ENCODE measurements at regions not wholly inside any gene's neighbourhood (a gene's known extent, or its start where the extent isn't known, plus 50 kb on each side); places are given as distances from the start of the nearest gene placed in this dataset.

DNA sequence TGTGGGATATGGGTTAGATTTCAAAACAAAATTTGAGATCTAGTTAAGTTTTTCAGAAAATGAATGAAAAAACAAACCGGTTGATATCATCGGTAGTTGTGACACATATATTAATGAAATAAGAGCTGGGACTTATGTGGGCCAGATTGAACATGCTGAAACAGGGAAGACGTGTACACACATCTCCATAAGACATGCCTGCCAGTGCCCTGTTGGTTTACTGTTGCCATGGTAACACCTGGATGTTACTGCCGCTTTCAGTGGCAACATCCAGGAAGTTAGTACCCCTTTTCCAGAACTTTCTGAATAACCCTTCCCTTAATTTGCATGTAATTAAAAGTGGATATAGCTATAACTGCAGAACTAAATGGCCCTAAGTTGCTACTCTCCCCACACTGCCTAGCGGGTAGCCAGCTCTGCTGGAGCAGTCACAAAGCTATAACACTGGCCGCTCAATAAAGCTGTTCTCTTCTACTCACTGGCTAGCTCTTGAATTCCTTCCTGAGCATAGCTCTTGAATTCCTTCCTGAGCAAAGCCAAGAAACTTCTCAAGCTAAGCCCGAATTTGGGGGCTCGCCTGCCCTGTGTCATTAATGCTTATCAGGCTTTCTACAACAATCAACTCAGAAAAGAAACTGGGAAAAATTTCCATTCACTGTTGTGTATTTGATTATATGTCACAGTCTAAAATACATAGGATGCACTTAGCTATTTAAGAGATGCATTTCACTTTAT is 776.3 kb upstream of the CDH7 start:
- TF ChIP-seq, protein P1, sequence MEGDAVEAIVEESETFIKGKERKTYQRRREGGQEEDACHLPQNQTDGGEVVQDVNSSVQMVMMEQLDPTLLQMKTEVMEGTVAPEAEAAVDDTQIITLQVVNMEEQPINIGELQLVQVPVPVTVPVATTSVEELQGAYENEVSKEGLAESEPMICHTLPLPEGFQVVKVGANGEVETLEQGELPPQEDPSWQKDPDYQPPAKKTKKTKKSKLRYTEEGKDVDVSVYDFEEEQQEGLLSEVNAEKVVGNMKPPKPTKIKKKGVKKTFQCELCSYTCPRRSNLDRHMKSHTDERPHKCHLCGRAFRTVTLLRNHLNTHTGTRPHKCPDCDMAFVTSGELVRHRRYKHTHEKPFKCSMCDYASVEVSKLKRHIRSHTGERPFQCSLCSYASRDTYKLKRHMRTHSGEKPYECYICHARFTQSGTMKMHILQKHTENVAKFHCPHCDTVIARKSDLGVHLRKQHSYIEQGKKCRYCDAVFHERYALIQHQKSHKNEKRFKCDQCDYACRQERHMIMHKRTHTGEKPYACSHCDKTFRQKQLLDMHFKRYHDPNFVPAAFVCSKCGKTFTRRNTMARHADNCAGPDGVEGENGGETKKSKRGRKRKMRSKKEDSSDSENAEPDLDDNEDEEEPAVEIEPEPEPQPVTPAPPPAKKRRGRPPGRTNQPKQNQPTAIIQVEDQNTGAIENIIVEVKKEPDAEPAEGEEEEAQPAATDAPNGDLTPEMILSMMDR (IDR thresholded peaks at IDR 0.05; ENCODE audit: low read depth, low read length), result no peak
- Histone ChIP-seq H3K27ac (ENCODE audit: low read depth, low read length) (no peak overlapping the region), H3K27me3 (ENCODE audit: control insufficient read depth, insufficient read depth, low read length) (no peaks in the 10 kb centered on the region), H3K4me3 (ENCODE audit: low read depth, low read length) (no peak overlapping the region), H3K9me3 (ENCODE audit: control insufficient read depth, insufficient read depth, low read length) (peaks cover 3% of the 10 kb centered on the region; the same call in 1 of the 2 replicates)
- ChIA-PET CTCF (no interaction called here), POLR2A (no interaction called here)
- no peak for DNase-seq (ENCODE audit: low read depth, low spot score)

- Histone ChIP-seq H3K27ac (ENCODE audit: low read depth, low read length) (no peak overlapping the region), H3K4me3 (ENCODE audit: low read depth, low read length) (no peak overlapping the region), H3K27me3 (ENCODE audit: control insufficient read depth, insufficient read depth, low read length) (no peaks in the 10 kb centered on the region), H3K9me3 (ENCODE audit: control insufficient read depth, insufficient read depth, low read length) (peaks cover 3% of the 10 kb centered on the region; the same call in 1 of the 2 replicates)
- POLR2A ChIA-PET, result no interaction called here
- CTCF ChIA-PET, result no interaction called here
- no peak for DNase-seq (ENCODE audit: low read depth, low spot score)
- TF ChIP-seq, protein P1 (IDR thresholded peaks at IDR 0.05; ENCODE audit: low read depth, low read length), result no peak
These were observed 778.3 kb upstream of the CDH7 start for GRCh38 chr18:64972545-64972944.

DNA sequence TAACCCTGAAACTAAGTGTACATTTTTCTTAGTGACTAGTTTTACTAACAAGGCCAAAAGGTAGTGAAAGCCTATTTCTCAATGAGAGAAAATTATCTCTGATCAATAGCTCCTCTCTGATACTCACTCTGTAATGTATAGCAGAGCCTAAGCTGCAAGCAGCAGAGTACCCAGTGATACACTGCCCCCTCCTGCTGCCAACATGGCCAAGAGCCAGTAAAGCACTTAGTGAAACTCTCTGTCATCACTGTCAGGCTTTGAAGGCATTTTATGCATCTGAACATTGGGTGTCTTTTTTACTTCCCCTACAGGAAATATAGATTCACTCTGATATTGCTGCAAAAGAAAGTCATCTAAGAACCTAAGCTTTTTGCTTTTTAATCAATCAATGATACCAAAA is 784.1 kb upstream of the CDH7 start:
- H3K27me3 ChIP-seq (ENCODE audit: control insufficient read depth, insufficient read depth, low read length), result no peaks in the 10 kb centered on the region
- H3K9me3 ChIP-seq (ENCODE audit: control insufficient read depth, insufficient read depth, low read length), result no peaks in the 10 kb centered on the region; the same call in 1 of the 2 replicates
- H3K4me3 ChIP-seq (ENCODE audit: low read depth, low read length), result no peak overlapping the region
- H3K27ac ChIP-seq (ENCODE audit: low read depth, low read length), result no peak overlapping the region
- TF ChIP-seq, protein P1 (IDR thresholded peaks at IDR 0.05; ENCODE audit: low read depth, low read length), result no peak
- POLR2A ChIA-PET, result no interaction called here
- CTCF ChIA-PET, result no interaction called here
- DNase-seq (ENCODE audit: low read depth, low spot score), result no peak

DNA sequence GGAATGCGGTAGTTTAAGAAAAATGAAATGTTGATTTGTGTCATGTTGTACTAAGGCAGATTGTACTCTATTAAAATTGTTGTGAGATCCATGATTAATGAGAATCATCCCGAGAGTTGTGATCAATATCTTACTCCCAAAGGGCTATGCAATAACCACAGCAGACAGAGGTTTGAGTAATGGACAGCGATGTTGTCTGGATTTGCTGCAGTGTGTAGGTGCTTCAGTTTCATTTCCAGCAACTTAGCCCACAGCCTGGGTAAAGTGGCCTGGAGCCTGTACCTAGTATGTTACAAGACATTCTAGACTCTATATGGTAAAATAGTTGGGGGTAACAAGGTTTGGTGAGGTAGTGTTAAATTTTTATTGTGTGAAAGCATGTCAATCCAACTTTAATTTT is 794.3 kb upstream of the CDH7 start:
- no peaks in the 10 kb centered on the region for H3K9me3 ChIP-seq (ENCODE audit: control insufficient read depth, insufficient read depth, low read length)
- H3K27me3 ChIP-seq (ENCODE audit: control insufficient read depth, insufficient read depth, low read length), result no peaks in the 10 kb centered on the region
- CTCF ChIA-PET, result no interaction called here
- no peak overlapping the region for H3K4me3 ChIP-seq (ENCODE audit: low read depth, low read length)
- DNase-seq (ENCODE audit: low read depth, low spot score), result no peak
- no peak overlapping the region for H3K27ac ChIP-seq (ENCODE audit: low read depth, low read length)
- TF ChIP-seq, protein P1 (IDR thresholded peaks at IDR 0.05; ENCODE audit: low read depth, low read length), result no peak
- POLR2A ChIA-PET, result no interaction called here

DNA sequence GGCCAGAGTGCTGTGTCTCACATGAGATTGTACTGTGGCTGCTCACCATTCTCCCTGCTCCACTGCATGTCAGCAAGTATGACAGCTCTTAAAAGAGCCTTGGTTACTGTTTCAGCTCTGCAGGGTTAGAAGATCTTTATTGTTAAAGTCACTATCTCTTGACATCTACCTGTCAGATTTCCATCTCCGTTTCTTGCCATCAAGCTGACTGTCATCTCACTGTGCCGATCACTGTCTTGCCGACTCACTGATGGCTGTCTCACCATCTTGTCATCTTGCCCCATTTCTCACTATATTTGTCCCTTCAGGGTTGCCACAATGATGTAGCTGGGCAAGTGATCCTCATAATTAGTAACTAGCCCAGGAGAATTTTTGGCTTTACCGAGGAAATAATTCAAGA is 800.9 kb upstream of the CDH7 start:
- ChIA-PET CTCF (no interaction called here), POLR2A (no interaction called here)
- DNase-seq (ENCODE audit: low read depth, low spot score), result no peak
- H3K9me3 ChIP-seq (ENCODE audit: control insufficient read depth, insufficient read depth, low read length), result peaks cover 26% of the 10 kb centered on the region; the same call in 1 of the 2 replicates
- H3K27me3 ChIP-seq (ENCODE audit: control insufficient read depth, insufficient read depth, low read length), result no peaks in the 10 kb centered on the region
- no peak overlapping the region for H3K27ac ChIP-seq (ENCODE audit: low read depth, low read length)
- no peak overlapping the region for H3K4me3 ChIP-seq (ENCODE audit: low read depth, low read length)
- TF ChIP-seq, protein P1 (IDR thresholded peaks at IDR 0.05; ENCODE audit: low read depth, low read length), result no peak
